Stimulated activated CD8-positive, alpha-beta memory T cell treated with anti-CD3 and anti-CD28 coated beads, Interleukin-12 subunit alpha, Interleukin-12 subunit beta, amount 100 ng/mL, for 4 hours (primary cell): ENCODE measurements at regions not wholly inside any gene's neighbourhood (a gene's known extent, or its start where the extent isn't known, plus 50 kb on each side); places are given as distances from the start of the nearest gene placed in this dataset.

ENCODE experiments used
- DNase-seq: peaks from one replicate; pipeline ENCODE4 v3.0.0-alpha.2; 2020; ENCODE audit warnings: low read depth

GRCh38 chr2:196361606-196362326, 190.4 kb upstream of the STK17B start:
- no peak for DNase-seq

GRCh38 chr2:196362973-196363549, 191.7 kb upstream of the STK17B start:
- no peak for DNase-seq

- DNase-seq: no peak
Observed at GRCh38 chr2:196365145-196365544, 193.8 kb upstream of the STK17B start.

- DNase-seq: no peak
Observed at GRCh38 chr2:196365923-196366322, 194.5 kb upstream of the STK17B start.

- DNase-seq: no peak
Observed at GRCh38 chr2:196367633-196368032, 196.3 kb upstream of the STK17B start.

GRCh38 chr2:196368546-196369225, 197.3 kb upstream of the STK17B start:
- no peak for DNase-seq

- no peak for DNase-seq
Observed at GRCh38 chr2:196369967-196370366, 198.6 kb upstream of the STK17B start.

GRCh38 chr2:196370381-196370780, 199.0 kb upstream of the STK17B start:
- DNase-seq: no peak

- DNase-seq: no peak
Observed at GRCh38 chr2:196372276-196372809, 201.0 kb upstream of the STK17B start.

GRCh38 chr2:196372811-196373664, 201.7 kb upstream of the STK17B start:
- no peak for DNase-seq

- no peak for DNase-seq
Observed at GRCh38 chr2:196376984-196377877, 205.9 kb upstream of the STK17B start.

- no peak for DNase-seq
Observed at GRCh38 chr2:196379600-196379999, 208.2 kb upstream of the STK17B start.

GRCh38 chr2:196380098-196380497, 208.7 kb upstream of the STK17B start:
- no peak for DNase-seq

- no peak for DNase-seq
Observed at GRCh38 chr2:196380575-196380974, 209.2 kb upstream of the STK17B start.

- no peak for DNase-seq
Observed at GRCh38 chr2:196381464-196381863, 210.1 kb upstream of the STK17B start.

GRCh38 chr2:196383799-196384198, 212.4 kb upstream of the STK17B start:
- no peak for DNase-seq

GRCh38 chr2:196384729-196385128, 213.4 kb upstream of the STK17B start:
- no peak for DNase-seq

- no peak for DNase-seq
Observed at GRCh38 chr2:196389670-196390069, 218.3 kb upstream of the STK17B start.

GRCh38 chr2:196390243-196391148, 219.1 kb upstream of the STK17B start:
- DNase-seq: no peak

- DNase-seq: no peak
Observed at GRCh38 chr2:196391149-196391479, 219.7 kb upstream of the STK17B start.
